ENCODE measurements at regions not wholly inside any gene's neighbourhood (a gene's known extent, or its start where the extent isn't known, plus 50 kb on each side); places are given as distances from the start of the nearest gene placed in this dataset.

DNA sequence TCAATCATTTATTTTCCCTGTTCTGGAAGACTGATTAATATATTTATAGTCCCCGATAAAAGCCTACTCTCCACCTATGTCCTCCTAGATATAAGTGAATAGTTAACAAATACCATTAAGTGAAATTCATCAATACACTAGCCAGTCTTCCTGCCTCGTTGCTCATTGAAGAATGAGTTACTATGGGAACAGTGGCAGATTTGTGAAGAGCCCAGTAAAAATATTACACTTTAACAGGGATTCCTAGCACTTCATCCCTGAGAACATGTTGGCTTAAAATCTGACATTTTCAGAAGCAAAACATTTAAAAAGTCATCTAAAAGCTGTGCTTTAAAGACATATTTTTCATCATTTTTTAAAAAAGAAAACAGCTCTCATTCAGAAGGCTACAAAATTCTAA lies 848.7 kb upstream of the NXPH2 start:
- TF ChIP-seq POLR2A (IDR thresholded peaks at IDR 0.05) (no peak), EP300 (IDR thresholded peaks at IDR 0.05; ENCODE audit: low read depth) (no peak), POLR2AphosphoS5 (IDR thresholded peaks at IDR 0.05) (no peak)
- TF ChIP-seq, protein P1, sequence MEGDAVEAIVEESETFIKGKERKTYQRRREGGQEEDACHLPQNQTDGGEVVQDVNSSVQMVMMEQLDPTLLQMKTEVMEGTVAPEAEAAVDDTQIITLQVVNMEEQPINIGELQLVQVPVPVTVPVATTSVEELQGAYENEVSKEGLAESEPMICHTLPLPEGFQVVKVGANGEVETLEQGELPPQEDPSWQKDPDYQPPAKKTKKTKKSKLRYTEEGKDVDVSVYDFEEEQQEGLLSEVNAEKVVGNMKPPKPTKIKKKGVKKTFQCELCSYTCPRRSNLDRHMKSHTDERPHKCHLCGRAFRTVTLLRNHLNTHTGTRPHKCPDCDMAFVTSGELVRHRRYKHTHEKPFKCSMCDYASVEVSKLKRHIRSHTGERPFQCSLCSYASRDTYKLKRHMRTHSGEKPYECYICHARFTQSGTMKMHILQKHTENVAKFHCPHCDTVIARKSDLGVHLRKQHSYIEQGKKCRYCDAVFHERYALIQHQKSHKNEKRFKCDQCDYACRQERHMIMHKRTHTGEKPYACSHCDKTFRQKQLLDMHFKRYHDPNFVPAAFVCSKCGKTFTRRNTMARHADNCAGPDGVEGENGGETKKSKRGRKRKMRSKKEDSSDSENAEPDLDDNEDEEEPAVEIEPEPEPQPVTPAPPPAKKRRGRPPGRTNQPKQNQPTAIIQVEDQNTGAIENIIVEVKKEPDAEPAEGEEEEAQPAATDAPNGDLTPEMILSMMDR (IDR thresholded peaks at IDR 0.05) = no peak
- no peaks in the 10 kb centered on the region for H3K27me3 ChIP-seq
- intact Hi-C loops (cut with DNase I; ENCODE audit: low total_unique reads) = no loop called here
- H3K4me3 ChIP-seq = no peak overlapping the region
- WGBS, 2 donors (ENCODE audit: low coverage in 1 of 2) = 45 to 50% methylated on average over 2 of the region's 2 CpGs
- no peak overlapping the region for H3K27ac ChIP-seq
- no peaks in the 10 kb centered on the region for H3K4me1 ChIP-seq
- H3K9me3 ChIP-seq = no peaks in the 10 kb centered on the region
- in situ Hi-C loops (cut with MboI; ENCODE audit: low pct_ligation_motif_present in 1 of 4, low pct_unique_long_range_greater_than_20kb in 1 of 4, low sequenced_read_pairs in 3 of 4) = no loop called here
- H3K36me3 ChIP-seq = no peaks in the 10 kb centered on the region
- DNase-seq = no peak

GRCh38 chr2:139626128-139626527 lies 845.9 kb upstream of the NXPH2 start:
- 85 to 86% methylated on average over 3 of the region's 3 CpGs for WGBS, 2 donors (ENCODE audit: low coverage in 1 of 2)
- H3K4me1 ChIP-seq = no peaks in the 10 kb centered on the region
- H3K4me3 ChIP-seq = no peak overlapping the region
- intact Hi-C loops (cut with DNase I; ENCODE audit: low total_unique reads) (no loop called here), in situ Hi-C loops (cut with MboI; ENCODE audit: low pct_ligation_motif_present in 1 of 4, low pct_unique_long_range_greater_than_20kb in 1 of 4, low sequenced_read_pairs in 3 of 4) (no loop called here)
- H3K36me3 ChIP-seq = no peaks in the 10 kb centered on the region
- TF ChIP-seq, protein P1 (IDR thresholded peaks at IDR 0.05) = no peak
- no peak for TF ChIP-seq POLR2AphosphoS5 (IDR thresholded peaks at IDR 0.05)
- TF ChIP-seq POLR2A (IDR thresholded peaks at IDR 0.05) = no peak
- no peak for TF ChIP-seq EP300 (IDR thresholded peaks at IDR 0.05; ENCODE audit: low read depth)
- no peaks in the 10 kb centered on the region for H3K9me3 ChIP-seq
- no peaks in the 10 kb centered on the region for H3K27me3 ChIP-seq
- no peak overlapping the region for H3K27ac ChIP-seq
- no peak for DNase-seq

GRCh38 chr2:139622691-139623090 lies 842.5 kb upstream of the NXPH2 start:
- no peaks in the 10 kb centered on the region for H3K36me3 ChIP-seq
- H3K9me3 ChIP-seq = peaks cover 0 to 4% of the 10 kb centered on the region in 2 donors
- WGBS, 2 donors (ENCODE audit: low coverage in 1 of 2) = 77 to 92% methylated on average over 1 of the region's 1 CpG
- no peak overlapping the region for H3K4me3 ChIP-seq
- intact Hi-C loops (cut with DNase I; ENCODE audit: low total_unique reads) = no loop called here
- H3K27ac ChIP-seq = no peak overlapping the region
- TF ChIP-seq, protein P1 (IDR thresholded peaks at IDR 0.05) = no peak
- no peak for DNase-seq
- in situ Hi-C loops (cut with MboI; ENCODE audit: low pct_ligation_motif_present in 1 of 4, low pct_unique_long_range_greater_than_20kb in 1 of 4, low sequenced_read_pairs in 3 of 4) = no loop called here
- no peaks in the 10 kb centered on the region for H3K27me3 ChIP-seq
- H3K4me1 ChIP-seq = no peaks in the 10 kb centered on the region

- Histone ChIP-seq H3K27ac (no peak overlapping the region), H3K9me3 (peaks cover 0 to 4% of the 10 kb centered on the region in 2 donors), H3K27me3 (no peaks in the 10 kb centered on the region), H3K36me3 (no peaks in the 10 kb centered on the region), H3K4me3 (no peak overlapping the region), H3K4me1 (no peaks in the 10 kb centered on the region)
- DNase-seq = no peak
- intact Hi-C loops (cut with DNase I; ENCODE audit: low total_unique reads) = no loop called here
- in situ Hi-C loops (cut with MboI; ENCODE audit: low pct_ligation_motif_present in 1 of 4, low pct_unique_long_range_greater_than_20kb in 1 of 4, low sequenced_read_pairs in 3 of 4) = no loop called here
- no peak for TF ChIP-seq EP300 (IDR thresholded peaks at IDR 0.05; ENCODE audit: low read depth)
- TF ChIP-seq, protein P1 (IDR thresholded peaks at IDR 0.05) = no peak
- TF ChIP-seq POLR2A (IDR thresholded peaks at IDR 0.05) = no peak
- no peak for TF ChIP-seq POLR2AphosphoS5 (IDR thresholded peaks at IDR 0.05)
Observed at GRCh38 chr2:139617747-139618146, 837.6 kb upstream of the NXPH2 start.
